ENCODE measurements at regions not wholly inside any gene's neighbourhood (a gene's known extent, or its start where the extent isn't known, plus 50 kb on each side); places are given as distances from the start of the nearest gene placed in this dataset.

DNA sequence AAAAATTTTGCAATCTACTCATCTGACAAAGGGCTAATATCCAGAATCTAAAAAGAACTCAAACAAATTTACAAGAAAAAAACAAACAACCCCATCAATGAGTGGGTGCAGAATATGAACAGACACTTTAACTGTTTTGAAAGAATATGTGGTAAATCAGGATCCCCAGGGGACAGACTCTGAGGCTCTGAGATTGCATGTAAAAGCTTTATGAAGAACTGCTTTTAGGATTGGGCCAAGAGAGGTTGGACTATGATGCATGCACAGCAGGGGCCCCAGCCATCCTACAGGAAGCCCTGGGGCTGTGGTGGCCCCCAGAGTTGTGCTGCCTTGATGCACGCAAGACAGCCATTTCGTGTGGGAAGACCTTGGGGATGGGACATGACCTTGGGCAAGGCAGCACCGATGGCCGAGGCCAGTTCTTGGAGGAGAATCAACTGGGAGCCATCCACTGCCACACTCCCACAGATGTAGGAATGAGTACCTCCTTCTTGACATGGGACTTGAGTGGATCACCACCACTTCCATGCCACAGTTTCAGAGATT, 298.1 kb upstream of the THBS1 start:
- TF ChIP-seq, protein P1, sequence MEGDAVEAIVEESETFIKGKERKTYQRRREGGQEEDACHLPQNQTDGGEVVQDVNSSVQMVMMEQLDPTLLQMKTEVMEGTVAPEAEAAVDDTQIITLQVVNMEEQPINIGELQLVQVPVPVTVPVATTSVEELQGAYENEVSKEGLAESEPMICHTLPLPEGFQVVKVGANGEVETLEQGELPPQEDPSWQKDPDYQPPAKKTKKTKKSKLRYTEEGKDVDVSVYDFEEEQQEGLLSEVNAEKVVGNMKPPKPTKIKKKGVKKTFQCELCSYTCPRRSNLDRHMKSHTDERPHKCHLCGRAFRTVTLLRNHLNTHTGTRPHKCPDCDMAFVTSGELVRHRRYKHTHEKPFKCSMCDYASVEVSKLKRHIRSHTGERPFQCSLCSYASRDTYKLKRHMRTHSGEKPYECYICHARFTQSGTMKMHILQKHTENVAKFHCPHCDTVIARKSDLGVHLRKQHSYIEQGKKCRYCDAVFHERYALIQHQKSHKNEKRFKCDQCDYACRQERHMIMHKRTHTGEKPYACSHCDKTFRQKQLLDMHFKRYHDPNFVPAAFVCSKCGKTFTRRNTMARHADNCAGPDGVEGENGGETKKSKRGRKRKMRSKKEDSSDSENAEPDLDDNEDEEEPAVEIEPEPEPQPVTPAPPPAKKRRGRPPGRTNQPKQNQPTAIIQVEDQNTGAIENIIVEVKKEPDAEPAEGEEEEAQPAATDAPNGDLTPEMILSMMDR (IDR thresholded peaks at IDR 0.05): no peak
- no peak for TF ChIP-seq POLR2A (IDR thresholded peaks at IDR 0.05)
